Tibial nerve (tissue), 4 donors: ENCODE measurements at regions not wholly inside any gene's neighbourhood (a gene's known extent, or its start where the extent isn't known, plus 50 kb on each side); places are given as distances from the start of the nearest gene placed in this dataset.

ENCODE experiments used
- DNase-seq, 2 donors: peaks; one replicate each; pipeline ENCODE4 v3.0.0-alpha.2; 2019; ENCODE audit warnings: low spot score in 2 of 2
- H3K27ac ChIP-seq, 4 donors: fragments of 200-600 bp; sonication (generic) in 3 of 4; one replicate each; pipeline ENCODE4 v1.5.1; 2017 to 2019; ENCODE audit warnings: mild to moderate bottlenecking in 1 of 4
- H3K27me3 ChIP-seq, 2 donors: fragments of 200-600 bp; sonication (generic) in 1 of 2; one replicate each; pipeline versions ENCODE4 v1.5.1 to v1.6.0; 2017 to 2019
- H3K36me3 ChIP-seq, 3 donors: fragments of 200-600 bp; sonication (generic); one replicate each; pipeline ENCODE4 v1.5.1; 2018 to 2019
- H3K4me1 ChIP-seq, 4 donors: fragments of 200-600 bp; sonication (generic) in 3 of 4; one replicate each; pipeline ENCODE4 v1.5.1; 2017 to 2019
- H3K4me3 ChIP-seq, 4 donors: fragments of 200-600 bp; sonication (generic) in 3 of 4; one replicate each; pipeline ENCODE4 v1.5.1; 2017 to 2019; ENCODE audit warnings: mild to moderate bottlenecking in 1 of 4, moderate library complexity in 1 of 4
- H3K9me3 ChIP-seq, 4 donors: fragments of 200-600 bp; sonication (generic) in 3 of 4; one replicate each; pipeline ENCODE4 v1.5.1; 2017 to 2019
- CTCF ChIP-seq, 5 experiments: fragments of 200-600 bp in 3 of 5; fragments of 450-650 bp in 2 of 5; sonication (generic) in 3 of 5; IDR thresholded peaks; one replicate each; pipeline ENCODE4 v1.5.1; 2016 to 2019; ENCODE audit warnings: antibody characterized with exemption in 5 of 5, mild to moderate bottlenecking in 3 of 5, moderate library complexity in 2 of 5
- EP300 ChIP-seq, 2 donors: sonication (generic); formaldehyde crosslinking; IDR thresholded peaks; one replicate each; pipeline ENCODE4 v1.6.1; 2017; ENCODE audit warnings: antibody characterized with exemption in 2 of 2, mild to moderate bottlenecking in 1 of 2
- POLR2A ChIP-seq, 2 donors: fragments of 450-650 bp; IDR thresholded peaks; one replicate each; pipeline ENCODE4 v1.6.1; 2017; ENCODE audit warnings: antibody characterized with exemption in 2 of 2, mild to moderate bottlenecking in 2 of 2, moderate library complexity in 2 of 2
- WGBS, 2 donors: methylation state at CpG; one replicate each; pipeline ENCODE4 v1.1.5; 2018; 5-methylcytosine and 5-hydroxymethylcytosine counted together

GRCh38 chr1:208324005-208324404 lies 79.8 kb upstream of the PLXNA2 start:
- Histone ChIP-seq H3K4me1 (no peaks in the 10 kb centered on the region), H3K4me3 (no peak overlapping the region), H3K36me3 (no peaks in the 10 kb centered on the region), H3K9me3 (no peaks in the 10 kb centered on the region), H3K27ac (no peak overlapping the region), H3K27me3 (peaks cover 0 to 7% of the 10 kb centered on the region in 2 donors)
- WGBS, 2 donors = 42 to 49% methylated on average over 7 of the region's 7 CpGs
- TF ChIP-seq POLR2A (IDR thresholded peaks at IDR 0.05) (no peak), EP300 (IDR thresholded peaks at IDR 0.05) (no peak), CTCF (IDR thresholded peaks at IDR 0.05) (no peak)
- no peak for DNase-seq

GRCh38 chr1:208326033-208326432 lies 81.8 kb upstream of the PLXNA2 start:
- Histone ChIP-seq H3K4me3 (no peak overlapping the region), H3K9me3 (no peaks in the 10 kb centered on the region), H3K36me3 (no peaks in the 10 kb centered on the region), H3K27me3 (peaks cover 0 to 7% of the 10 kb centered on the region in 2 donors), H3K4me1 (no peaks in the 10 kb centered on the region), H3K27ac (no peak overlapping the region)
- TF ChIP-seq POLR2A (IDR thresholded peaks at IDR 0.05) = no peak
- TF ChIP-seq EP300 (IDR thresholded peaks at IDR 0.05) = no peak
- no peak for TF ChIP-seq CTCF (IDR thresholded peaks at IDR 0.05)
- DNase-seq = no peak
- WGBS, 2 donors = 63 to 75% methylated on average over 1 of the region's 1 CpG

GRCh38 chr1:208329300-208329699 lies 85.1 kb upstream of the PLXNA2 start:
- H3K4me1 ChIP-seq = no peaks in the 10 kb centered on the region
- no peaks in the 10 kb centered on the region for H3K9me3 ChIP-seq
- DNase-seq = no peak
- peaks cover 0 to 7% of the 10 kb centered on the region in 2 donors for H3K27me3 ChIP-seq
- no peak overlapping the region for H3K27ac ChIP-seq
- no peak for TF ChIP-seq POLR2A (IDR thresholded peaks at IDR 0.05)
- TF ChIP-seq CTCF (IDR thresholded peaks at IDR 0.05) = no peak
- no peak for TF ChIP-seq EP300 (IDR thresholded peaks at IDR 0.05)
- 64 to 69% methylated on average over 2 of the region's 2 CpGs for whole genome bisulfite sequencing, 2 donors
- no peak overlapping the region for H3K4me3 ChIP-seq
- no peaks in the 10 kb centered on the region for H3K36me3 ChIP-seq

GRCh38 chr1:208332036-208332773 lies 88.0 kb upstream of the PLXNA2 start:
- TF ChIP-seq CTCF (IDR thresholded peaks at IDR 0.05) (no peak), POLR2A (IDR thresholded peaks at IDR 0.05) (no peak), EP300 (IDR thresholded peaks at IDR 0.05) (no peak)
- Histone ChIP-seq H3K9me3 (no peaks in the 10 kb centered on the region), H3K4me3 (no peak overlapping the region), H3K36me3 (no peaks in the 10 kb centered on the region), H3K27me3 (peaks cover 0 to 7% of the 10 kb centered on the region in 2 donors), H3K27ac (no peak overlapping the region), H3K4me1 (no peaks in the 10 kb centered on the region)
- 52 to 58% methylated on average over 6 of the region's 6 CpGs for WGBS, 2 donors
- DNase-seq = no peak

GRCh38 chr1:208332774-208333126 lies 88.6 kb upstream of the PLXNA2 start:
- WGBS, 2 donors = 47 to 50% methylated on average over 1 of the region's 1 CpG
- no peak for DNase-seq
- Histone ChIP-seq H3K4me1 (no peaks in the 10 kb centered on the region), H3K27me3 (peaks cover 0 to 7% of the 10 kb centered on the region in 2 donors), H3K27ac (no peak overlapping the region), H3K36me3 (no peaks in the 10 kb centered on the region), H3K4me3 (no peak overlapping the region), H3K9me3 (no peaks in the 10 kb centered on the region)
- no peak for TF ChIP-seq POLR2A (IDR thresholded peaks at IDR 0.05)
- no peak for TF ChIP-seq EP300 (IDR thresholded peaks at IDR 0.05)
- no peak for TF ChIP-seq CTCF (IDR thresholded peaks at IDR 0.05)
